Mammary epithelial cell (primary cell): ENCODE measurements at regions not wholly inside any gene's neighbourhood (a gene's known extent, or its start where the extent isn't known, plus 50 kb on each side); places are given as distances from the start of the nearest gene placed in this dataset.

ENCODE experiments used
- CTCF ChIP-seq, 2 donors: IDR thresholded peaks in 1 of 2; conservative IDR thresholded peaks in 1 of 2; 2 replicates each; pipeline ENCODE4 v1.5.1; 2011 to 2012; ENCODE audit warnings: inconsistent platforms in 2 of 2, low read length in 2 of 2, mild to moderate bottlenecking in 2 of 2, control low read depth in 1 of 2, low read depth in 1 of 2; ENCODE audit not compliant: insufficient read depth in 1 of 2; ENCODE audit errors: extremely low read depth in 1 of 2
- EZH2 ChIP-seq: IDR thresholded peaks from 2 replicates; pipeline ENCODE4 v1.6.1; 2012; ENCODE audit warnings: low read length, inconsistent platforms, borderline replicate concordance

- no peak for TF ChIP-seq EZH2
- no peak for TF ChIP-seq CTCF (conservative IDR thresholded peaks at IDR 0.05 in 1 of 2, IDR thresholded peaks at IDR 0.05 in 1 of 2; ENCODE audit: extremely low read depth in 1 of 2, insufficient read depth in 1 of 2, low read depth in 1 of 2, low read length in 2 of 2)
Observed at GRCh38 chr4:159024266-159024665, 78.6 kb upstream of the RAPGEF2 start.
